Mesendoderm (in vitro differentiated cells): ENCODE measurements at regions not wholly inside any gene's neighbourhood (a gene's known extent, or its start where the extent isn't known, plus 50 kb on each side); places are given as distances from the start of the nearest gene placed in this dataset.

ENCODE experiments used
- DNase-seq: peaks from one replicate; pipeline ENCODE4 v3.0.0; 2013
- H2AK5ac ChIP-seq: 2 replicates; pipeline ENCODE4 v1.6.1; 2013; ENCODE audit warnings: low read length, inconsistent platforms
- H2BK120ac ChIP-seq: 2 replicates; pipeline ENCODE4 v1.6.1; 2013; ENCODE audit warnings: low read depth, mild to moderate bottlenecking, low read length, moderate library complexity, mixed read lengths
- H2BK15ac ChIP-seq: replicated peaks from 2 replicates; pipeline ENCODE4 v1.6.1; 2013; ENCODE audit warnings: low read depth, mild to moderate bottlenecking, moderate library complexity
- H2BK5ac ChIP-seq: 2 replicates; pipeline ENCODE4 v1.6.1; 2013; ENCODE audit warnings: low read length, inconsistent platforms
- H3K18ac ChIP-seq: 2 replicates; pipeline ENCODE4 v1.6.1; 2013; ENCODE audit warnings: mild to moderate bottlenecking, low read length, mixed read lengths
- H3K23ac ChIP-seq: one replicate; pipeline ENCODE4 v1.6.1; 2013; ENCODE audit warnings: low read length
- H3K27ac ChIP-seq: 2 replicates; pipeline ENCODE4 v1.5.1; 2013; ENCODE audit warnings: low read depth, mild to moderate bottlenecking, inconsistent platforms, low read length, moderate library complexity
- H3K27me3 ChIP-seq: 2 replicates; pipeline ENCODE4 v1.6.1; 2013; ENCODE audit warnings: low read length, control low read depth, mild to moderate bottlenecking, inconsistent platforms; ENCODE audit not compliant: insufficient read depth, poor library complexity
- H3K36me3 ChIP-seq: 2 replicates; pipeline ENCODE4 v1.6.1; 2013; ENCODE audit warnings: low read length, inconsistent platforms; ENCODE audit not compliant: control insufficient read depth, insufficient read depth
- H3K4ac ChIP-seq: one replicate; pipeline ENCODE4 v1.6.1; 2013; ENCODE audit warnings: low read depth, mild to moderate bottlenecking, low read length, moderate library complexity
- H3K4me1 ChIP-seq: 2 replicates; pipeline ENCODE4 v1.6.1; 2013; ENCODE audit warnings: low read depth, low read length, inconsistent platforms; ENCODE audit not compliant: control insufficient read depth
- H3K4me2 ChIP-seq: 2 replicates; pipeline ENCODE4 v1.6.1; 2013; ENCODE audit warnings: low read length
- H3K4me3 ChIP-seq: 2 replicates; pipeline ENCODE4 v1.5.1; 2013; ENCODE audit warnings: mild to moderate bottlenecking, low read length
- H3K56ac ChIP-seq: one replicate; pipeline ENCODE4 v1.6.1; 2013; ENCODE audit warnings: low read length
- H3K79me1 ChIP-seq: 2 replicates; pipeline ENCODE4 v1.6.1; 2013; ENCODE audit warnings: low read length, inconsistent platforms
- H3K79me2 ChIP-seq: 2 replicates; pipeline ENCODE4 v1.6.1; 2013; ENCODE audit warnings: mild to moderate bottlenecking, low read length; ENCODE audit not compliant: control insufficient read depth, insufficient read depth
- H3K9ac ChIP-seq: 2 replicates; pipeline ENCODE4 v1.6.1; 2013; ENCODE audit warnings: low read length, inconsistent platforms
- H4K5ac ChIP-seq: one replicate; pipeline ENCODE4 v1.6.1; 2013; ENCODE audit warnings: low read length
- H4K8ac ChIP-seq: one replicate; pipeline ENCODE4 v1.6.1; 2013; ENCODE audit warnings: low read depth, mild to moderate bottlenecking, control low read depth, low read length, moderate library complexity
- WGBS: extraction: QIAGEN DNeasy Blood & Tissue Kit; methylation state at CpG from one replicate; pipeline ENCODE4 v1.1.7; 2013; ENCODE audit warnings: low lambda C conversion rate, missing lambda C conversion rate; ENCODE audit not compliant: insufficient coverage; ENCODE audit errors: extremely low coverage; 5-methylcytosine and 5-hydroxymethylcytosine counted together

DNA sequence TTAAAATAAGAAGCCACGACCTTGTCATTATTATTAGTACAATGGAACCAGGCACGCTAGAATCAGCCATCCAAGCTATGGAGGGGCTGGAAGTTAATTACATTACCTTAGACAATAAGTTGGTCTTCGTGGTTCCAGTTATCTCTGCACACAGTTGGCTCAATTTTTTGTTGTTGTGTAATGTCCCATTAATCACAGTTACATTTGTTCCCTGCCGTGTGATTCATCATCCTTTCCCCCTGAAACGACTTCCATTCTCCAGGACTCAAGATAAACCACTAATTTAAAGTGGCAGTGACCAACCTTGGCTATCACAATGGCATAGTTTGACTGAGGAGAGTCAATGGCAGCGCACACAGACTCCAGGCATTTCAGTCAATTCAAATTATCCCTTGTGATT is 905.0 kb downstream of the RAB28 start:
- DNase-seq = no peak
- Histone ChIP-seq H3K27me3 (no peaks in the 10 kb centered on the region), H3K4me2 (no peak overlapping the region), H3K36me3 (no peaks in the 10 kb centered on the region), H3K27ac (no peak overlapping the region), H2AK5ac (no peak overlapping the region), H3K4ac (no peak overlapping the region), H4K8ac (no peak overlapping the region), H3K4me1 (no peaks in the 10 kb centered on the region), H3K18ac (no peak overlapping the region), H4K5ac (no peak overlapping the region), H3K9ac (no peak overlapping the region), H3K56ac (no peak overlapping the region), H2BK5ac (no peak overlapping the region), H3K79me1 (no peaks in the 10 kb centered on the region), H2BK15ac (no peak overlapping the region), H3K79me2 (no peaks in the 10 kb centered on the region), H3K4me3 (no peak overlapping the region), H3K23ac (no peak overlapping the region), H2BK120ac (no peak overlapping the region)
- WGBS = no CpG with 5 or more reads among the region's 6 CpGs

GRCh38 chr4:12576409-12576808 is 907.7 kb downstream of the RAB28 start:
- H2BK15ac ChIP-seq = no peak overlapping the region
- no peaks in the 10 kb centered on the region for H3K79me1 ChIP-seq
- no peak overlapping the region for H3K4me2 ChIP-seq
- H2BK5ac ChIP-seq = no peak overlapping the region
- no peak overlapping the region for H2AK5ac ChIP-seq
- no CpG with 5 or more reads among the region's 4 CpGs for WGBS
- DNase-seq = no peak
- no peak overlapping the region for H3K9ac ChIP-seq
- no peak overlapping the region for H3K27ac ChIP-seq
- H3K23ac ChIP-seq = no peak overlapping the region
- no peak overlapping the region for H4K8ac ChIP-seq
- no peaks in the 10 kb centered on the region for H3K79me2 ChIP-seq
- no peaks in the 10 kb centered on the region for H3K4me1 ChIP-seq
- no peak overlapping the region for H3K4ac ChIP-seq
- H3K56ac ChIP-seq = no peak overlapping the region
- H3K4me3 ChIP-seq = no peak overlapping the region
- no peaks in the 10 kb centered on the region for H3K27me3 ChIP-seq
- H3K18ac ChIP-seq = no peak overlapping the region
- no peak overlapping the region for H2BK120ac ChIP-seq
- no peaks in the 10 kb centered on the region for H3K36me3 ChIP-seq
- no peak overlapping the region for H4K5ac ChIP-seq

DNA sequence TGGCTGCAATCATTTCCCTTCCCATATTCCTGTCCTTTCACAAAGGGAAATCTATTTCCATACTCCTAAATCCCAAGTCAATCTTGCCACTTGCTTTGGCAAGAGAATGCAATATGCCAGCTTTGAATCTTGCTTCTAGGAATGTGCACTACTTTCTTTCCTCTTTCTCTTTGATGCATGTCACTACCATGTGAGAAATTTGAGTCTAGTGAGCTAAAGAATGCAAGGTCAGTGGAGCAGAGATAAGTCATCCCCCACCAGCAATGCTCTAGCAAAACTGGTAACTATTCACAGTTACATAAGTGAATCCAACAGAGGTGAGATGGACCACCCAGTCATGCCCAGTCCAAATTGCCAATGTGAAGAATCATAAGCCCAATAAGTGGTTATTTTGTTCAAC is 910.4 kb downstream of the RAB28 start:
- Histone ChIP-seq H3K27me3 (no peaks in the 10 kb centered on the region), H4K5ac (no peak overlapping the region), H3K36me3 (no peaks in the 10 kb centered on the region), H2BK120ac (no peak overlapping the region), H3K4me2 (no peak overlapping the region), H3K79me2 (no peaks in the 10 kb centered on the region), H3K79me1 (no peaks in the 10 kb centered on the region), H3K4me1 (no peaks in the 10 kb centered on the region), H3K9ac (no peak overlapping the region), H4K8ac (no peak overlapping the region), H3K23ac (no peak overlapping the region), H3K4me3 (no peak overlapping the region), H3K56ac (no peak overlapping the region), H3K27ac (no peak overlapping the region), H3K4ac (no peak overlapping the region), H2BK15ac (no peak overlapping the region), H2BK5ac (no peak overlapping the region), H2AK5ac (no peak overlapping the region), H3K18ac (no peak overlapping the region)
- DNase-seq = peak; percentile 10

DNA sequence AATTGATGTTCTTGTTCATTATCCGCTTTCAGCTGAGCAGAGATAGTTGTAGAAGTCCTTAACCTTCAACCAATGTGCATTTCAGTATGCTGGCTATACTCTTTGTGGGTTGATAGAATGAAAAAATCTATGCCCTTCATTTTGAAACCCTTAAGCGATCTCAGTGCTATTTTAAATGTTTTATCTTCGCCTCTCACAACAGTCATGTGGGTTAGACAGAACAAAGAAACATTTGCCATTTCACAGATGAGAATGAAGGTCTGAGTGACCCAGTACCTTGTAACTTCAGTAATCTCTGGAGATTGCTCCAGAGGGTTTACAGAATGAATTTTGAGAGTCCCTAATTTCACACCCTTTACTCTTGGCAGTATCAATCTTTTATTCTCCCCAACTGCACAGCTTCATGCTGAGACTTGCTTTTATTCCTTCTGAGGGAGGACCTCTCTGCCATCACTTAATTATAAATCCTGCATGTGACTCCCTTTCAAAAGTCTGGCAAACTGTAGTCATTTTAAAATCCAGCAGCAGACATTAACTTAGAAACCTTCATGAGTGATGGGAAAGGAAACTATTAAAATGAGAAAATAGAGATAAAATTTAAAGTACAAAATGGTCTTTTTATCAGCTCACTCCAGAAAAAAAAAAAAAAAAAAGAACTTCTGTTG is 921.5 kb downstream of the RAB28 start:
- H3K36me3 ChIP-seq = no peaks in the 10 kb centered on the region
- no peak overlapping the region for H3K23ac ChIP-seq
- H4K5ac ChIP-seq = no peak overlapping the region
- H3K79me2 ChIP-seq = no peaks in the 10 kb centered on the region
- no peaks in the 10 kb centered on the region for H3K4me1 ChIP-seq
- H3K4ac ChIP-seq = no peak overlapping the region
- no peak for DNase-seq
- H3K9ac ChIP-seq = no peak overlapping the region
- H2BK15ac ChIP-seq = no peak overlapping the region
- no peak overlapping the region for H3K27ac ChIP-seq
- no peak overlapping the region for H3K18ac ChIP-seq
- no peak overlapping the region for H4K8ac ChIP-seq
- WGBS = no CpG with 5 or more reads among the region's 3 CpGs
- no peak overlapping the region for H2AK5ac ChIP-seq
- no peak overlapping the region for H2BK120ac ChIP-seq
- H2BK5ac ChIP-seq = no peak overlapping the region
- H3K4me3 ChIP-seq = no peak overlapping the region
- H3K79me1 ChIP-seq = no peaks in the 10 kb centered on the region
- no peaks in the 10 kb centered on the region for H3K27me3 ChIP-seq
- H3K56ac ChIP-seq = no peak overlapping the region
- H3K4me2 ChIP-seq = no peak overlapping the region

DNA sequence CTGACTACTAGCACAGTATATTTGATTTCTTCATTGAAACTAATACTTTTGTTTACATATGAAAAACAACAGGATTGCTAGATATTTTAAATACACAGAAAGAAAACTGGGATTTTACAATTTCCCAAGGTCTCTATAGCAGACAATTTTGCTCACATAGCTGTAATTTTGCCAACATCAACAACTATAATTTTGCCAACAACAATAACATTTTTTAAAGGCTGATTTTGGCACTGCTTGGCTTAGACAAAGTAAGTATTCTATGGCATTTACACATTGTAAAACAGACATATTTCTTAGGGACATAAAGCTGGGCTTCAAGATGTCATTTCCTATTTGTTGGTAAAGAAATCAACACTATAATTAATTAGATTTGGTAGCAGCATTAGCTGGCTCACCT is 922.1 kb downstream of the RAB28 start:
- no peaks in the 10 kb centered on the region for H3K27me3 ChIP-seq
- H3K27ac ChIP-seq = no peak overlapping the region
- no peaks in the 10 kb centered on the region for H3K79me2 ChIP-seq
- H2BK120ac ChIP-seq = no peak overlapping the region
- no peak overlapping the region for H3K23ac ChIP-seq
- H3K9ac ChIP-seq = no peak overlapping the region
- H3K56ac ChIP-seq = no peak overlapping the region
- H2BK5ac ChIP-seq = no peak overlapping the region
- H3K36me3 ChIP-seq = no peaks in the 10 kb centered on the region
- no peak overlapping the region for H2AK5ac ChIP-seq
- no peak overlapping the region for H2BK15ac ChIP-seq
- H4K8ac ChIP-seq = no peak overlapping the region
- H3K79me1 ChIP-seq = no peaks in the 10 kb centered on the region
- H3K4me1 ChIP-seq = no peaks in the 10 kb centered on the region
- no peak overlapping the region for H3K4me2 ChIP-seq
- H3K4ac ChIP-seq = no peak overlapping the region
- no peak overlapping the region for H4K5ac ChIP-seq
- H3K18ac ChIP-seq = no peak overlapping the region
- H3K4me3 ChIP-seq = no peak overlapping the region
- no peak for DNase-seq

GRCh38 chr4:12555011-12555410 is 929.1 kb downstream of the RAB28 start:
- Histone ChIP-seq H3K18ac (no peak overlapping the region), H3K27ac (no peak overlapping the region), H2AK5ac (no peak overlapping the region), H3K27me3 (no peaks in the 10 kb centered on the region), H2BK120ac (no peak overlapping the region), H3K4me3 (no peak overlapping the region), H3K4ac (no peak overlapping the region), H2BK15ac (no peak overlapping the region), H2BK5ac (no peak overlapping the region), H3K4me2 (no peak overlapping the region), H3K56ac (no peak overlapping the region), H4K8ac (no peak overlapping the region), H3K79me1 (no peaks in the 10 kb centered on the region), H3K4me1 (no peaks in the 10 kb centered on the region), H4K5ac (no peak overlapping the region), H3K79me2 (no peaks in the 10 kb centered on the region), H3K9ac (no peak overlapping the region), H3K36me3 (no peaks in the 10 kb centered on the region), H3K23ac (no peak overlapping the region)
- no CpG with 5 or more reads among the region's 4 CpGs for WGBS
- DNase-seq = no peak
